Caco-2 (cell line): ENCODE measurements at regions not wholly inside any gene's neighbourhood (a gene's known extent, or its start where the extent isn't known, plus 50 kb on each side); places are given as distances from the start of the nearest gene placed in this dataset.

Source experiments
- BruUV-seq: library from RNA; stranded (reverse); fragments of 400-500 nt; replicated peaks from 2 replicates; lab custom pipeline; 2021; lab: Mats Ljungman, UMichigan
- CTCF ChIA-PET: fragments of 300-600 bp; sonication (Branson Sonifier 250); formaldehyde crosslinking; loops from one replicate; lab custom pipeline; 2022; ENCODE audit warnings: antibody characterized with exemption; lab: Charles Lee
- POLR2A ChIA-PET: fragments of 300-600 bp; sonication (Branson Sonifier 250); formaldehyde crosslinking; loops from one replicate; lab custom pipeline; 2022; ENCODE audit warnings: antibody characterized with exemption; lab: Charles Lee
- DNase-seq, 2 experiments: peaks; one replicate each; pipeline versions ENCODE4 v3.0.0 to v3.0.0-alpha.2; 2020 to 2022
- H3K27me3 ChIP-seq: replicated peaks from 2 replicates; pipeline ENCODE4 v1.6.0; 2011; ENCODE audit warnings: low read length; ENCODE audit not compliant: control insufficient read depth, insufficient read depth
- H3K36me3 ChIP-seq: 2 replicates; pipeline ENCODE4 v1.5.1; 2011; ENCODE audit warnings: low read length; ENCODE audit not compliant: control insufficient read depth, insufficient read depth
- H3K4me1 ChIP-seq: fragments of 250-450 bp; sonication (Bioruptor Pico); 2 replicates; pipeline ENCODE4 v1.5.1; 2020; ENCODE audit warnings: mild to moderate bottlenecking
- H3K4me3 ChIP-seq: 2 replicates; pipeline ENCODE4 v1.5.1; 2011; ENCODE audit warnings: low read depth, mild to moderate bottlenecking, control low read depth, low read length
- H3K9me3 ChIP-seq: fragments of 250-450 bp; sonication (Bioruptor Pico); 2 replicates; pipeline ENCODE4 v1.5.1; 2020; ENCODE audit warnings: mild to moderate bottlenecking, moderate library complexity
- H3K27ac Mint-ChIP-seq: one replicate; pipeline ENCODE4 v1.8.0; 2022; ENCODE audit warnings: mixed read lengths; ENCODE audit not compliant: unreplicated experiment
- H3K27me3 Mint-ChIP-seq: one replicate; pipeline ENCODE4 v1.8.0; 2022; ENCODE audit warnings: mixed read lengths; ENCODE audit not compliant: insufficient read depth, unreplicated experiment
- H3K36me3 Mint-ChIP-seq: one replicate; pipeline ENCODE4 v1.8.0; 2022; ENCODE audit warnings: mild to moderate bottlenecking, mixed read lengths; ENCODE audit not compliant: insufficient read depth, unreplicated experiment
- H3K4me1 Mint-ChIP-seq: one replicate; pipeline ENCODE4 v1.8.0; 2022; ENCODE audit warnings: low read depth, mixed read lengths; ENCODE audit not compliant: unreplicated experiment
- H3K4me3 Mint-ChIP-seq: one replicate; pipeline ENCODE4 v1.8.0; 2022; ENCODE audit warnings: mild to moderate bottlenecking, moderate library complexity, mixed read lengths; ENCODE audit not compliant: unreplicated experiment
- H3K9me3 Mint-ChIP-seq: one replicate; pipeline ENCODE4 v1.8.0; 2022; ENCODE audit warnings: mixed read lengths; ENCODE audit not compliant: unreplicated experiment
- intact Hi-C: fragments of 100-400 bp; cut with micrococcal nuclease; formaldehyde crosslinking; loops from one replicate; pipeline ENCODE4 v1.10.0; 2022; ENCODE audit not compliant: unreplicated experiment
- TF ChIP-seq, protein P1 (sequence below), 2 experiments: fragments of 200-600 bp in 1 of 2; IDR thresholded peaks; 1 replicate in 1 of 2; 2 replicates in 1 of 2; pipeline versions ENCODE4 v1.5.1 to v1.8.0; 2011 to 2022; ENCODE audit warnings: antibody characterized with exemption in 1 of 2, control low read depth in 1 of 2, inconsistent platforms in 1 of 2, low read depth in 1 of 2, low read length in 1 of 2, mild to moderate bottlenecking in 1 of 2, moderate library complexity in 1 of 2; ENCODE audit not compliant: insufficient read depth in 1 of 2, severe bottlenecking in 1 of 2, unreplicated experiment in 1 of 2

DNA sequence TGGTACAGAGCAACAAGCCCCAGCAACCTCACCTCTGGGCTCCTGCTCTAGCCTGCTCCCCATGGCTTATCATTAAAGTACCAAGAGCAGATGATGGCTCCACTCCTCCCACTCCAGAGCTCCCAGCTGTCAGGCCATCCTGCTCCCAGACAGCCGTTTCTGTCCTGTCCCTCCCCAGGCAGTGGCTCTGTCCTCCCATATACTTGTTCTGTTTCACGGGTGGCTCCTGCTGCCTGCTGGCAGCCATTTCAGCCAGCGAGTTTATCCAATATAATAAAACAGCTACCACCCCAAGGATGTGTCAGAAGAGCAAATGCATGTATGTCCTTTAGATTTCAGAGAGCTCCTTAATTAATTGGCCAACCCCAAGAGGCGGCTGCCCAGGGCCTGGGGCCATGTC, 79.4 kb upstream of the VSTM2B start:
- Histone ChIP-seq H3K36me3 (no peaks in the 10 kb centered on the region), H3K9me3 (0 out of 2 replicates have a peak, but pooled peaks cover 3% of the 10 kb centered on the region), H3K27me3 (no peaks in the 10 kb centered on the region), H3K4me1 (no peaks in the 10 kb centered on the region), H3K4me3 (no peak overlapping the region)
- peaks cover 3% of the 10 kb centered on the region for H3K27me3 Mint-ChIP-seq
- H3K9me3 Mint-ChIP-seq = no peaks in the 10 kb centered on the region
- ChIA-PET CTCF (interaction anchor here (0.6 kb wide), 1 partner anchor 310 kb away, joined by 3 read pairs; no protein-coding TSS in a partner anchor), POLR2A (no interaction called here)
- no peak overlapping the region for H3K27ac Mint-ChIP-seq
- H3K36me3 Mint-ChIP-seq = no peaks in the 10 kb centered on the region
- TF ChIP-seq, protein P1, sequence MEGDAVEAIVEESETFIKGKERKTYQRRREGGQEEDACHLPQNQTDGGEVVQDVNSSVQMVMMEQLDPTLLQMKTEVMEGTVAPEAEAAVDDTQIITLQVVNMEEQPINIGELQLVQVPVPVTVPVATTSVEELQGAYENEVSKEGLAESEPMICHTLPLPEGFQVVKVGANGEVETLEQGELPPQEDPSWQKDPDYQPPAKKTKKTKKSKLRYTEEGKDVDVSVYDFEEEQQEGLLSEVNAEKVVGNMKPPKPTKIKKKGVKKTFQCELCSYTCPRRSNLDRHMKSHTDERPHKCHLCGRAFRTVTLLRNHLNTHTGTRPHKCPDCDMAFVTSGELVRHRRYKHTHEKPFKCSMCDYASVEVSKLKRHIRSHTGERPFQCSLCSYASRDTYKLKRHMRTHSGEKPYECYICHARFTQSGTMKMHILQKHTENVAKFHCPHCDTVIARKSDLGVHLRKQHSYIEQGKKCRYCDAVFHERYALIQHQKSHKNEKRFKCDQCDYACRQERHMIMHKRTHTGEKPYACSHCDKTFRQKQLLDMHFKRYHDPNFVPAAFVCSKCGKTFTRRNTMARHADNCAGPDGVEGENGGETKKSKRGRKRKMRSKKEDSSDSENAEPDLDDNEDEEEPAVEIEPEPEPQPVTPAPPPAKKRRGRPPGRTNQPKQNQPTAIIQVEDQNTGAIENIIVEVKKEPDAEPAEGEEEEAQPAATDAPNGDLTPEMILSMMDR (IDR thresholded peaks at IDR 0.05; ENCODE audit: insufficient read depth in 1 of 2, low read depth in 1 of 2, low read length in 1 of 2, severe bottlenecking in 1 of 2, unreplicated experiment in 1 of 2) = no peak
- no peaks in the 10 kb centered on the region for H3K4me1 Mint-ChIP-seq
- no TSS peak for BruUV-seq
- no peak for DNase-seq
- intact Hi-C loops = no loop called here
- no peak overlapping the region for H3K4me3 Mint-ChIP-seq

GRCh38 chr19:29448046-29448445, 77.7 kb upstream of the VSTM2B start:
- Mint-ChIP-seq H3K9me3 (no peaks in the 10 kb centered on the region), H3K36me3 (no peaks in the 10 kb centered on the region), H3K27me3 (peaks cover 3% of the 10 kb centered on the region), H3K27ac (no peak overlapping the region), H3K4me3 (no peak overlapping the region), H3K4me1 (no peaks in the 10 kb centered on the region)
- CTCF ChIA-PET = no interaction called here
- no peak overlapping the region for H3K4me3 ChIP-seq
- intact Hi-C loops = no loop called here
- H3K4me1 ChIP-seq = no peaks in the 10 kb centered on the region
- TF ChIP-seq, protein P1 (IDR thresholded peaks at IDR 0.05; ENCODE audit: insufficient read depth in 1 of 2, low read depth in 1 of 2, low read length in 1 of 2, severe bottlenecking in 1 of 2, unreplicated experiment in 1 of 2) = no peak
- POLR2A ChIA-PET = no interaction called here
- H3K36me3 ChIP-seq = no peaks in the 10 kb centered on the region
- BruUV-seq = no TSS peak
- DNase-seq = no peak
- H3K9me3 ChIP-seq = no peaks in the 10 kb centered on the region
- H3K27me3 ChIP-seq = no peaks in the 10 kb centered on the region

DNA sequence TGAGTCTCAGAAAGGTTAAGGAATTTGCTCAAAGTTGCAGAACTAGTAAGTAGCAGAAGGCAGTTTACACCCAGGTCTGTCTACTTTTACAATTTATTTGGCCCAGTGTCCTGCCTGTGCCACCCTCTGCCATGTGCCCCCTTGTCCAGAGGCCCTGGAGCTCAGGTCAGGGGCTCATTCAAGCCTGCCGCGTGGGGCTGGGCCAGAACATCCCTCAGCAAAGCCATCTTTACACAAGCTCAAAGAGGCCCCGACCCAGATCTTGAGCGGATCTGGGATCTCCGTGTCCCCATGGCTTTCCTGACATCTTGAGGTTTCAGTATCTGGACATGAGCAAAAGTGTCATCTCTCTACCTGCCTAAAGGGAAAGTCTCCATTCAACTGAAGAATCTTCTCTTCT, 76.4 kb upstream of the VSTM2B start:
- no peak for DNase-seq
- Mint-ChIP-seq H3K27me3 (peaks cover 3% of the 10 kb centered on the region), H3K4me3 (no peak overlapping the region), H3K4me1 (no peaks in the 10 kb centered on the region), H3K27ac (no peak overlapping the region), H3K36me3 (no peaks in the 10 kb centered on the region), H3K9me3 (no peaks in the 10 kb centered on the region)
- H3K4me3 ChIP-seq = no peak overlapping the region
- no peaks in the 10 kb centered on the region for H3K4me1 ChIP-seq
- no peaks in the 10 kb centered on the region for H3K36me3 ChIP-seq
- POLR2A ChIA-PET = no interaction called here
- TF ChIP-seq, protein P1 (IDR thresholded peaks at IDR 0.05; ENCODE audit: insufficient read depth in 1 of 2, low read depth in 1 of 2, low read length in 1 of 2, severe bottlenecking in 1 of 2, unreplicated experiment in 1 of 2) = no peak
- H3K9me3 ChIP-seq = no peaks in the 10 kb centered on the region
- no TSS peak for BruUV-seq
- CTCF ChIA-PET = no interaction called here
- H3K27me3 ChIP-seq = no peaks in the 10 kb centered on the region
- intact Hi-C loops = no loop called here
